ENCODE measurements at regions not wholly inside any gene's neighbourhood (a gene's known extent, or its start where the extent isn't known, plus 50 kb on each side); places are given as distances from the start of the nearest gene placed in this dataset.
A peak's percentile ranks its signal among the peaks of the same experiment; 100 is the strongest.

DNA sequence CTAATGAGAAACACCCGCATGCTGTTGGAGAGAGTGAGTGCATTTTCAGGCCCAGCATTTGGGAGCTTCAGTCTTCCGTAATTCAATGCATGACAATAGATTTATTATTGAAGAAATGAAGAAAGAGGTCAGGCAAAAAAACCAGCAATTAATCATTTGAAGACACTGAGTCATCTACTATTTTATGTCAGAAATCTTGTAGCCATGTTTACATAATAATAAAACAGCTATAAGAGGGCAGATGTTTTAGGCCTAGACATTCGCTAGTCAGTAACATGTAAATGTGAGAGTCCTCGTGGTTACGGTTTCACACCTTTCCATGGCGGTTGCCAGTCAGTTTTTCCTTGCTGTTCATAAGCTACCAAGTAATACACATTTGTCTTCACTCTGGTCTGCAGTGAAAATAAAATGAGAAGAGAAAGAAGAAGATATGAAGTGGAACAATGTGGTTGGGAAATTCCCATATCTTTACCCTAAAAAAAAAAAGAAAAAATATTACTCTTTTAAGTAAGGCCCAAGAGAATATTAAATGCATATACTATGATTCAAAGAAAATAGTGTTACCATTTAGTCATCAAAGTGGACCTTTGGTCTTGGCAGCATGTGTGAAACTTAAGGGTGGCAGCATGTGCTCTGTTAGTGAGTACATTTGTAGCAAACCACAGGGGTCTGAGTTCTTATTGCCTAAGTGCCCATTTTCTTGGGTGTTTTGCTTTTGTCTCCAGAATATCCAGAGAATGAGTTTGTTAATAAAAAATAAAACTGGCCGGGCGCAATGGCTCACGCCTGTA, 140.5 kb upstream of the TBL1XR1 start:
- peaks cover 51% of the 10 kb centered on the region for H3K4me1 Mint-ChIP-seq
- peak overlapping the region; percentile 38 to 77 for H3K27ac ChIP-seq (ENCODE audit: low read length in 2 of 2)
- peak overlapping the region; percentile 67 for H3K27ac Mint-ChIP-seq
- no peaks in the 10 kb centered on the region for H4K20me1 ChIP-seq (ENCODE audit: control insufficient read depth, insufficient read depth, low read length, poor library complexity, severe bottlenecking)
- H3K36me3 ChIP-seq (replicated peaks in 1 of 2; ENCODE audit: control extremely low read depth in 1 of 2, control insufficient read depth in 1 of 2, extremely low read depth in 1 of 2, insufficient read depth in 2 of 2, low read length in 1 of 2), result no peaks in the 10 kb centered on the region
- no peak overlapping the region for H2AFZ ChIP-seq (ENCODE audit: insufficient read depth, low read depth, low read length, poor library complexity, severe bottlenecking)
- DNase-seq (peak; percentile 83), ATAC-seq (ENCODE audit: low read depth) (peak; percentile 83)
- H3K79me2 ChIP-seq (ENCODE audit: control insufficient read depth, insufficient read depth, low read length), result no peaks in the 10 kb centered on the region
- no peaks in the 10 kb centered on the region for H3K27me3 Mint-ChIP-seq
- no peaks in the 10 kb centered on the region for H3K9me3 ChIP-seq (ENCODE audit: control extremely low read depth in 1 of 3, control insufficient read depth in 2 of 3, insufficient read depth in 1 of 3, low read length in 2 of 3)
- no peaks in the 10 kb centered on the region for H3K9me3 Mint-ChIP-seq (ENCODE audit: insufficient read depth)
- peak overlapping the region; percentile 51 for H3K4me3 Mint-ChIP-seq
- no peaks in the 10 kb centered on the region for H3K27me3 ChIP-seq (replicated peaks in 1 of 4; ENCODE audit: control extremely low read depth in 1 of 4, control insufficient read depth in 3 of 4, insufficient read depth in 4 of 4, low read length in 3 of 4)
- peaks cover 37 to 42% of the 10 kb centered on the region in 2 donors for H3K4me1 ChIP-seq (ENCODE audit: control insufficient read depth in 2 of 2, insufficient read depth in 2 of 2, low read length in 2 of 2)
- H3K9ac ChIP-seq (ENCODE audit: low read length), result no peak overlapping the region
- TF ChIP-seq, protein P1, sequence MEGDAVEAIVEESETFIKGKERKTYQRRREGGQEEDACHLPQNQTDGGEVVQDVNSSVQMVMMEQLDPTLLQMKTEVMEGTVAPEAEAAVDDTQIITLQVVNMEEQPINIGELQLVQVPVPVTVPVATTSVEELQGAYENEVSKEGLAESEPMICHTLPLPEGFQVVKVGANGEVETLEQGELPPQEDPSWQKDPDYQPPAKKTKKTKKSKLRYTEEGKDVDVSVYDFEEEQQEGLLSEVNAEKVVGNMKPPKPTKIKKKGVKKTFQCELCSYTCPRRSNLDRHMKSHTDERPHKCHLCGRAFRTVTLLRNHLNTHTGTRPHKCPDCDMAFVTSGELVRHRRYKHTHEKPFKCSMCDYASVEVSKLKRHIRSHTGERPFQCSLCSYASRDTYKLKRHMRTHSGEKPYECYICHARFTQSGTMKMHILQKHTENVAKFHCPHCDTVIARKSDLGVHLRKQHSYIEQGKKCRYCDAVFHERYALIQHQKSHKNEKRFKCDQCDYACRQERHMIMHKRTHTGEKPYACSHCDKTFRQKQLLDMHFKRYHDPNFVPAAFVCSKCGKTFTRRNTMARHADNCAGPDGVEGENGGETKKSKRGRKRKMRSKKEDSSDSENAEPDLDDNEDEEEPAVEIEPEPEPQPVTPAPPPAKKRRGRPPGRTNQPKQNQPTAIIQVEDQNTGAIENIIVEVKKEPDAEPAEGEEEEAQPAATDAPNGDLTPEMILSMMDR (IDR thresholded peaks at IDR 0.05), result no peak
- no peak for TF ChIP-seq EZH2 (IDR thresholded peaks at IDR 0.05; ENCODE audit: borderline replicate concordance, insufficient read depth, low read depth, low read length, poor library complexity, severe bottlenecking)
- 63% methylated on average over 2 of the region's 9 CpGs for WGBS (ENCODE audit: insufficient coverage)
- intact Hi-C loops (cut with micrococcal nuclease), result loop anchor here (1.0 to 5.0 kb wide), 4 partner anchors 12 to 90 kb away; no protein-coding TSS in a partner anchor
- ChIA-PET POLR2A (interaction anchor here (0.5 to 1.2 kb wide), 5 partner anchors 9 to 42 kb away, joined by 3 to 6 read pairs (median 4); no protein-coding TSS in a partner anchor), CTCF (interaction anchor here (0.6 to 2.9 kb wide), 5 partner anchors 11 to 144 kb away, joined by 3 to 18 read pairs (median 6); no protein-coding TSS in a partner anchor)
- no peak overlapping the region for H3K4me3 ChIP-seq (ENCODE audit: control extremely low read depth in 1 of 5, extremely low read depth in 1 of 5, insufficient read depth in 1 of 5, low read depth in 2 of 5, low read length in 4 of 5)
- peak overlapping the region; percentile 44 for H3K4me2 ChIP-seq (replicated peaks; ENCODE audit: low read depth, low read length, poor library complexity, severe bottlenecking)
